DND-41 (cell line): ENCODE measurements at regions not wholly inside any gene's neighbourhood (a gene's known extent, or its start where the extent isn't known, plus 50 kb on each side); places are given as distances from the start of the nearest gene placed in this dataset.

Experiments used
- ATAC-seq: fragments of 200-7000 bp; cut with Tn5 transposase; 3 replicates; pipeline ENCODE4 v1.9.1; 2021; ENCODE audit warnings: low read depth; ENCODE audit not compliant: insufficient read depth
- DNase-seq: peaks from one replicate; pipeline ENCODE4 v3.0.0-alpha.2; 2020
- H2AFZ ChIP-seq: 2 replicates; pipeline ENCODE4 v1.6.0; 2012; ENCODE audit warnings: low read depth, low read length
- H3K27ac ChIP-seq: 2 replicates; pipeline ENCODE4 v1.5.1; 2012; ENCODE audit warnings: low read length, inconsistent platforms
- H3K27me3 ChIP-seq: fragments of 200-600 bp; sonication (generic); 2 replicates; pipeline ENCODE4 v1.6.0; 2012; ENCODE audit warnings: low read length, mild to moderate bottlenecking, inconsistent platforms; ENCODE audit not compliant: insufficient read depth, poor library complexity
- H3K36me3 ChIP-seq: 2 replicates; pipeline ENCODE4 v1.5.1; 2012; ENCODE audit warnings: low read length, inconsistent platforms; ENCODE audit not compliant: insufficient read depth
- H3K4me1 ChIP-seq: 2 replicates; pipeline ENCODE4 v1.5.1; 2012; ENCODE audit warnings: mild to moderate bottlenecking, low read length; ENCODE audit not compliant: insufficient read depth
- H3K4me2 ChIP-seq: 2 replicates; pipeline ENCODE4 v1.6.0; 2012; ENCODE audit warnings: mild to moderate bottlenecking, moderate library complexity, low read length, inconsistent platforms; ENCODE audit not compliant: insufficient read depth
- H3K4me3 ChIP-seq, 2 experiments: fragments of 200-600 bp in 1 of 2; shearing (Covaris generic) in 1 of 2; 2 replicates each; pipeline ENCODE4 v1.5.1; 2012 to 2016; ENCODE audit warnings: inconsistent platforms in 2 of 2, low read length in 2 of 2, mild to moderate bottlenecking in 2 of 2, low read depth in 1 of 2, moderate library complexity in 1 of 2
- H3K79me2 ChIP-seq: 2 replicates; pipeline ENCODE4 v1.6.0; 2012; ENCODE audit warnings: low read length, inconsistent platforms; ENCODE audit not compliant: insufficient read depth
- H3K9ac ChIP-seq: 2 replicates; pipeline ENCODE4 v1.6.0; 2012; ENCODE audit warnings: low read depth, mild to moderate bottlenecking, inconsistent platforms, low read length, moderate library complexity
- H3K9me3 ChIP-seq: 2 replicates; pipeline ENCODE4 v1.5.1; 2012; ENCODE audit warnings: low read length, moderate library complexity, mild to moderate bottlenecking, inconsistent platforms; ENCODE audit not compliant: insufficient read depth, severe bottlenecking
- H4K20me1 ChIP-seq: 2 replicates; pipeline ENCODE4 v1.6.0; 2012; ENCODE audit warnings: low read length; ENCODE audit not compliant: insufficient read depth
- CTCF ChIP-seq: IDR thresholded peaks from 2 replicates; pipeline ENCODE4 v1.5.1; 2012; ENCODE audit warnings: borderline replicate concordance, low read length, moderate library complexity, mild to moderate bottlenecking; ENCODE audit not compliant: poor library complexity, severe bottlenecking; ENCODE audit errors: extremely low read depth
- EZH2 ChIP-seq: IDR thresholded peaks from 3 replicates; pipeline ENCODE4 v1.6.1; 2012; ENCODE audit warnings: borderline replicate concordance, low read depth, mild to moderate bottlenecking, moderate library complexity, low read length, inconsistent platforms; ENCODE audit not compliant: severe bottlenecking

- H3K9ac ChIP-seq, result no peak overlapping the region
- no peaks in the 10 kb centered on the region for H3K4me1 ChIP-seq
- no peaks in the 10 kb centered on the region for H3K36me3 ChIP-seq
- no peaks in the 10 kb centered on the region for H3K9me3 ChIP-seq
- H3K27ac ChIP-seq, result no peak overlapping the region
- no peak overlapping the region for H3K4me2 ChIP-seq
- H2AFZ ChIP-seq, result no peak overlapping the region
- ATAC-seq (no peak), DNase-seq (no peak)
- no peaks in the 10 kb centered on the region for H4K20me1 ChIP-seq
- peaks cover 25% of the 10 kb centered on the region for H3K27me3 ChIP-seq
- no peak overlapping the region for H3K4me3 ChIP-seq
- H3K79me2 ChIP-seq, result no peaks in the 10 kb centered on the region
- TF ChIP-seq CTCF, result no peak
- no peak for TF ChIP-seq EZH2
Measured at GRCh38 chr16:86292171-86292775, 218.1 kb upstream of the FOXF1 start.

GRCh38 chr16:86292942-86293341 is 217.4 kb upstream of the FOXF1 start:
- H3K36me3 ChIP-seq, result no peaks in the 10 kb centered on the region
- no peak overlapping the region for H3K27ac ChIP-seq
- DNase-seq (no peak), ATAC-seq (no peak)
- H3K9ac ChIP-seq, result no peak overlapping the region
- no peak overlapping the region for H3K4me3 ChIP-seq
- peaks cover 27% of the 10 kb centered on the region for H3K27me3 ChIP-seq
- H3K4me1 ChIP-seq, result no peaks in the 10 kb centered on the region
- TF ChIP-seq EZH2 (no peak), CTCF (no peak)
- H2AFZ ChIP-seq, result no peak overlapping the region
- no peaks in the 10 kb centered on the region for H3K9me3 ChIP-seq
- no peaks in the 10 kb centered on the region for H3K79me2 ChIP-seq
- no peak overlapping the region for H3K4me2 ChIP-seq
- H4K20me1 ChIP-seq, result no peaks in the 10 kb centered on the region

GRCh38 chr16:86293906-86294305 is 216.4 kb upstream of the FOXF1 start:
- H3K9me3 ChIP-seq, result no peaks in the 10 kb centered on the region
- no peak overlapping the region for H3K9ac ChIP-seq
- H3K27me3 ChIP-seq, result peaks cover 27% of the 10 kb centered on the region
- H4K20me1 ChIP-seq, result no peaks in the 10 kb centered on the region
- no peak overlapping the region for H2AFZ ChIP-seq
- H3K79me2 ChIP-seq, result no peaks in the 10 kb centered on the region
- no peaks in the 10 kb centered on the region for H3K4me1 ChIP-seq
- DNase-seq (no peak), ATAC-seq (no peak)
- no peak overlapping the region for H3K4me3 ChIP-seq
- H3K27ac ChIP-seq, result no peak overlapping the region
- H3K4me2 ChIP-seq, result no peak overlapping the region
- no peaks in the 10 kb centered on the region for H3K36me3 ChIP-seq
- TF ChIP-seq CTCF, result no peak
- no peak for TF ChIP-seq EZH2
